ENCODE measurements at regions not wholly inside any gene's neighbourhood (a gene's known extent, or its start where the extent isn't known, plus 50 kb on each side); places are given as distances from the start of the nearest gene placed in this dataset.

DNA sequence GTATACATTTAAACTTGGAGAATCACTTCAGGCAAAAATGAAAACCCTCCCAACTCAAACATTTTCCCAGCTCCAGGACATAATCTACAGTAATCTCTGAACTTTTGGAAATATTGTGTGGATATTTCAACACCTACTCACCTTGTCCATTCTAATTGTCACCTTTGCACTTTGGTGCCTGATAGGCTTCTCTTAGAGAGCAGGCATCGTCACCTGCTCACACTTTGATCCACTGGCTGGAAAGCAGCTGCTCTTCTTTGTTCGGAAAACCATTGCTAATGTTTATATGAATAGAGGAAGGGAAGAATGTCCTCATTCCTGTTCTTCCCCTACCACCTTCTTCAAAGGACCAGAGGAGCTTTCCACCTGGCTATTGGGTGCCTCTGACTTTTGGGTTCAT, 411.2 kb downstream of the FGF9 start:
- in situ Hi-C loops (cut with MboI; ENCODE audit: low sequenced_read_pairs), result no loop called here

DNA sequence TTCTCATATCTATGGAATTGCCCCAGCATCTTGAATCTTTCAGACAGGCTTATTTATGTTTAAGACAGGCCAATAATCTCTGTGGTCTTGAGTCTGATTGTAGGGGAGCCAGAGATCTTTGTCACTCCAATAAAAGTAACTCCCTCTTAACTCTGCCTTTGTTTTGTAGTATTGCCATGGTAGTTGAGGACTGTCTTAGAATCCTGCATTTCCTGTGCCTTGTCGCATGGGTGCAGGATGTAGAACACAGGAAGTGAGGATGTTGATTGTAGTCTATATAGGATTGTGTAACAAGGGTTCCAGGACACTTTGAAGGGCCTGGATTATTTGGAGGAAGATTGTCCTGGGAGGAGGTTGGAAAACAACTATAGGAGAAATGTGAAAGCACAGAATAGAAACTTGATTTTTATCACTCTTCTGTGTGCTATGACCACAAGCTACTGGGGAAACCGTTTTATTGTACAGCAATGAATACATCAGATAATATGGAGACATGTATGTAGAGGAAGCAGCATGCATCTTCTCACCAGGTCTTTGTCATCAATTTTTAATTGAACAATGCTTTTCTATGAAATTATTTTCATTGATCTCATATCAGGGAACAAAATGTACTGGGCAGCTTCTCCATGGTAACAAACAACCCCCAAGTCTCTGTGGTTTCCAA, 411.7 kb downstream of the FGF9 start:
- in situ Hi-C loops (cut with MboI; ENCODE audit: low sequenced_read_pairs), result no loop called here

DNA sequence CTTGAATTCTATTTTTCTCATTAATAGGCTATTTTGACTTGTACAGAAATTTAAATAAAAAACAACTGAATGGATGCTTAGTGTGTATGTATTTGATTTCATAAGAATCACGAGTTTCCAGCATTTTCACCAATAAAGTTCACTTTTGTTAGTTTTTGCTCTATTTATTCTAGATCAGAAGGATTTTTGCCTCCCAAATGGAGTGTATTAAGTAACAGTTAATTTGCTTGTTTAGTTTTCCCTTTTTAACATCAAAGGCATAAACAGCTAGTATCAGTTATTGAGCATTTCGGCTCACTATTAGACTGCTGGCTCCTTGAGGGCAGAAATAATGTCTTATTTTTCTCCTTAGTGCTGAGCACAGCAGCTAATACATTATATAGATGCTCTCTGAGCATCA, 414.1 kb downstream of the FGF9 start:
- in situ Hi-C loops (cut with MboI; ENCODE audit: low sequenced_read_pairs), result no loop called here

DNA sequence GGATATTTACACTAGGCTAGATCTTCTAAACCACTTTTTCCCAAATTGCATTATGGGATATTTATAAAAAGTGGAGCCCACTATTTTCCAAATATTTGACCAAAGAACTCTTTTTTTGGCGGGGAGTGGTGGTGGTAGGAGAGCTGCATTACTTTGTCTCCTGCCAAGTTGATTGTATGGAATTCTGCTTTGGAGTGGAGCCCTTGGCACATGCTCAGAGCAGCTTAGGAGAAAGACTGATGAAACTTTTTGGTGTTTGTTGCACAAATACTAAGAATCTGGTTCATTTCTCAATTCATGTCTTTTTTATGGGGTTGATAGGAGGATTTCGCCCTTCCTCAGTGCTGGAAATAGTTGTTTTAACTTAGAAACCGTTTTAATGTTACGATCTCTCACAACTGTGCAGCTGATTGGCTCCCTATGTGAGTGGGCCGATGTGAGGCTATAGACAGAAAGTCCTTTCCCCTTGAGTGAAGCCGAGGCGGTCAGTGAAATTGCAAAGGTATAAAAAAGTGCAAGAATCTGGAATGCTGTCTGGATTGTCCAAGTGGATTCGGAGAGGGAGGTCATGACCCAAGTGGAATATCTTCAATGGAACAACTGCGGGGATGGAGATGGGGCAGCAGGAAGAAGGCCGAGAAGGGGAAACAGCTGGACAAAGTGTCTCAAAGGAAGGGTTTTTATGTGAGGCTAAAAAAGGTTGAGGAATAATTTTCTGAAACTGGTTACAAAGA, 415.9 kb downstream of the FGF9 start:
- in situ Hi-C loops (cut with MboI; ENCODE audit: low sequenced_read_pairs), result no loop called here

DNA sequence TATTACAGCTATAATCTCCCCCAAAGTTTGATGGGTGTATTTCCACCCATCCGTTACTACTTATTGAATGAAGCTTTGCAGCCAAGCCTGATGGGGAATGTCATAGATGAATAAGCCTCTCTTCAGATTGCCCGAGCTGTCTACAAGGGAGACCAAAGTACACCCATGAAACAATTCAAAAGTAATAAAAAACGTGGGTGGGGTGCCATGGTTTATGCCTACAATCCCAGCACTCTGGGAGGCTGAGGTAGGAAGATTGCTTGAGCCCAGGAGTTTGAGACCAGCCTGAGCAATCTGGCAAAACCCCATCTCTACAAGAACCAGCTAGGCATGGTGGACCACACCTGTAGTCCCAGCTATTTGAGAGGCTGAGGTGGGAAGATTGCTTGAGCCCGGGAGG, 419.2 kb downstream of the FGF9 start:
- in situ Hi-C loops (cut with MboI; ENCODE audit: low sequenced_read_pairs), result no loop called here

DNA sequence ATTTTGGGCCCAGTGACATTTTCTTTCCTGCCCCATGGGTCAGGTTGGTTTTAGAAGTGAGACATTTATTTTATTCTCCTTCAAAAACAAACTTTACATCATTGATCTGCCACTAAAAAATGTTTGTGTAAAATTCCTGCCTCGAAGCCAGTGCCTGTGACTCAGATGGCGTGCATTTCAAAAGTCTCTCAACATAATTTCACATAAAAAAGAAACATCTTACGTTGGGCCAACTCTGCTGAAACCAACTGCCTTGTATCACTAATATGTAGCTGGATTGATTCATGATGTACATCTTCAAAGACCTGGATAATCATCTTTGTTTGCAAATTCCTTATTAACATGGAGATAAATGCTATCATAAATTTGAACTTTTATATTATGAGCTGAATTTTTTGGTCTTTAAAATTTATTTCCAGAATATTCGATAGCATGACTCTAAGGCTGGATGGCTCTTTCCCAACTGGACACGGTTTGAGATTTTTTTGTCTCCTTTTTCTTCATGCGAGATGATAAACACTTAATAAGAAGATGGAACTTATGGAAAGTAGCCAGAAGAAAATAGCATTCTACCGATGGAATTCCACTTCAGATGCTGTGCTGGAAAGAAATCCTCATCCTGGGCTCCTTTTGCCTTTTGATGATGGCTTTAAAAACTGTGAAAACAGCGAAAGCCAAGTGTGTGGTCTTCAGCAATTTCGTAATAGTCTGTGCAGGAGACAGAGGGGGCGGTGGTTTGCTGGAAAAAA, 420.5 kb downstream of the FGF9 start:
- in situ Hi-C loops (cut with MboI; ENCODE audit: low sequenced_read_pairs), result no loop called here

DNA sequence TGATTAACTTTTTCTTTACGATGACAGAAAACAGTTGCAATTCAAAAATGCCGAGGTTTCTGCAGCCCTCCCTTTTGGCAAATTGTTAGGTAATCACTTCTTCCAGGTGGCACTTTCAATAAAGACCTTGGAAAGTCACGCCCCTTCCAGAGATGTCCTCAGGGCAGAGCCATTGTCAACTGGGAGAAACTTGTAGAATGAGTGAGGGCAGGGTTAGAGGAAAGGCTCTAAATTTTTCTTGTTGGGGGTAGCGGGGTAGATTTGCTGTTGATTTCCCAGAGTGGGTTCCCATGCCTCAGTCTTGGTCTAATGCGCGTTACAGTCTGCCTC, 421.1 kb downstream of the FGF9 start:
- in situ Hi-C loops (cut with MboI; ENCODE audit: low sequenced_read_pairs), result no loop called here

DNA sequence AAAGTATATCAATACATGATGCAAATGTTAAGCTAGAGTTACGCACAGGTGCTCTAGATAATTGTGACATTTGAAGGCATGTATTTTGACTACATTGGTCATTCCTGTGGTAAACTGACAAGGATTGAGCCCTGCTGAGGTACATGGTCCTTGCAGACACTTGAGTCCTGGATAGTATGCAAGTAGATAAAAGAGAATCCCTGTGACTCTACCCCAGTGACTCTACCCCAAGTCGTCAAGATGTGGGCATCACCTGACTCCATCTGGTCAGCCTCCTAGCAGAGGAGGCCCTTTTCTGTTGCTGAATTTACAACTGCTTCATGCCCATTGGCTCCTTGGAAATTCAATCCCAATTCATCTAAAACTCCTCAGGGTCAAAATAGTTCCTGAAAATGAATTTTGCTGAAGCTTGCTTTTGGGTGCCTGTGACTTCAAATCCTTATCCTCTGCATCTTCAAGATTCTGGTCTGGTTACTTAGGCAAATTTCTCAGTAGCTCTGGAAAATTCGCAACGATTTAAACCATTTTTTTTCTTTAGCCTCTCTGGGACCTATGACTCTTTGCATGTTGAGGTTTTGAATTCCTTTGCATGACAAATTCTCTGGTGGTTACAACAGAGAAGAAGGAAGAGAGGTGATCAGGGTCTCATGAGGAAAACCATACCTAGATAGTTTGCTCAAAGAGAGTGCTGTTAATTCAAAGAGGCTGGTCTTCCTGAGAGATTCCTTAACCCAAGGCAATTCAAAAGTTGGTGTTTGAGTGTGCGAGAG, 422.1 kb downstream of the FGF9 start:
- in situ Hi-C loops (cut with MboI; ENCODE audit: low sequenced_read_pairs), result no loop called here

DNA sequence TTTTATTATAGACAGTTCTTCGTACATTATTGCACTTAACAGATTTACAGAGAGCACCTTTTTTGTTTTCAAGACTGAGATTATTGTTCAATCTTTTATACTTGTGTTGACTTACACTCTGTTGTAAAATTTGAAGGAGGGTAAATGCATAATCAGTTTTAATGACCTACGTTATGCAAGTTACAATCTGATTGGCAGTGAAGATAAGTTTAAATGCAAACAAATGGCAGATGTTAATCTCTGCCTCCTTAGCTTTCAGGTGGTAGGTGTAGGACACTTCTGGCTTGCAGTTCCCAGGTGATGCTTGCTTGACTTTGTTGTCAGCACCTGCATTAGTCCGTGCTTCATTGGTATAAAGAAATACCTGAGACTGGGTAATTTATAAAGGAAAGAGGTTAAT, 424.9 kb downstream of the FGF9 start:
- in situ Hi-C loops (cut with MboI; ENCODE audit: low sequenced_read_pairs), result no loop called here

DNA sequence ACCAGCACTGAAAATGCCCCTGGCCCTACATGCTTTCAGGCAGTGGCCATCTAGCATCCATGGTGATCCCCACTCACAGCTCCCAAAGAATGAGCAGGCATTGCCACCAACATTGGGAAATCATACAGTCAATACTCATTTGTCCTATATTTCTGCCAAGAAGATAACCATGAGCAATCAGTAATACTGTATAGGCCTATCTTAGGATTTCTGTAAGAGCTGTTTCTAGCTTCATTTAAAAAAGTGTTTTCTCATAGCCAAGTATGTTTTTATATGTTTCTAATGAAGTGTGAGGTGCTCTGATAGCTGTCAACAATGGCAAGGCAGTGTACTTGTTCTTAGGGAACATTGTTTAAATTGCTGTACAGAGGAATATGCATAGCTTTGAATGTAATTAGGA, 428.7 kb downstream of the FGF9 start:
- in situ Hi-C loops (cut with MboI; ENCODE audit: low sequenced_read_pairs), result no loop called here

DNA sequence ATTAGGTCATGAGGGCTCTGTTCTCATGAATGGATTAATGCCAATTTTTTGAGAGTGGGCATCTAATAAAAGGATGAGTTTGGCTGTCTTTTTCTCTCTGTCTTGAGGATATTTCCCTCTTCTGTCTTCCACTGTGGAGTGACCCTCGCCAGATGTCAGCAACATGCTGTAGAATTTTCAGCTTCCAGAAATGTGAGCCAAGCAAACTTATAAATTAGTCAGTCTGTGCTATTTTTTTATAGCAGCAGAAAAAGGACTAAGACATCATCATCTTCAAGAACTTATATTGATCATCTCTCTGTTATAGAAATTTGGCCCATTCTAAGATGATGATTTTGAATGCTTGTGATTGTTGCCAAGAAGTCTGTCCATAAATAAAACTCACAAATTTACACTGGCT, 431.4 kb downstream of the FGF9 start:
- in situ Hi-C loops (cut with MboI; ENCODE audit: low sequenced_read_pairs), result no loop called here

DNA sequence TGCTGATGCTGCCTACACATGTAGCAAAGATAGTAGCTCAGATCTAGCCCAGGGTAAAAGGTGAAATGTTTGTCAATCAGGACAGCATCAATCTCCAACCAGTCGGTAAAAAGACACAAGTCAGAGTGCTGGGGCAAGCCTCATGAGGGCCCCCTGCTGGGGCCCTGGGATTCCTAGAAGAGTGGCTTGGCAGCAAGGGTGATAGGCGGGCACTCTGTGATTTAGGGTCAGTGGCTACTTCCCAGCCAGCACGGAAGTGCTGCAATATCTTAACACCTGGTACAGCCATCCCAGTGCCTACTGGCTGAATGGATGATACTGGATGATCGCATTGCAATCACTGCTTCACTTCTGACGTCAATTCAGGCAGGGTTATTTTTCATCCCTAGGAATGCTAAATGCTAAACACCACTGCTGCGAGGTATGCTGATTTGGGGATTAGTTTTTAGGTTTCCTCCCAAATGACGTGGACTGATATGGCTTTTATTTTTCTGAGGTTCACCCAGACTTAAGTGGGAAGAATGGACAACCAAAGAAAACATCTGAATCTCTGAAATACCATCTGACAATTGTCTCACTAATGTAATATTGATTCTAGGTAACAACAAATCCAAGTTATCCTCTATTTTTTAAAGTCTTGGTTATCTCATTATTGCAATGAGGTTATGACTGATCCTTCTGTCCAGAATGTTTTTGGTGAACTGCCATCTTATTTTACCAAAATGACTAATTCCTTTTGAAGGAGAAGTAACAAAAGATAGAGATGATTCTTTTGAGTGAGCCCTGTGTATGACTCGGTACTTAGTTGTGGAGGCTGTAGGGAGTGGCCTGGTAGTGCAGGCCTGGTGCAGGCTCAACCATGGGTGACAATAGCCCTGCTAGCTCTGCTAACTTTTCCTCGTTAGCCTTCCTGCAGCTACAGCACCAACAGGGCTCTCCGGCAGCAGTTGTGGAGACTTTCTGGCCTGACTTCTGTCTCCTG, 432.5 kb downstream of the FGF9 start:
- in situ Hi-C loops (cut with MboI; ENCODE audit: low sequenced_read_pairs), result no loop called here

DNA sequence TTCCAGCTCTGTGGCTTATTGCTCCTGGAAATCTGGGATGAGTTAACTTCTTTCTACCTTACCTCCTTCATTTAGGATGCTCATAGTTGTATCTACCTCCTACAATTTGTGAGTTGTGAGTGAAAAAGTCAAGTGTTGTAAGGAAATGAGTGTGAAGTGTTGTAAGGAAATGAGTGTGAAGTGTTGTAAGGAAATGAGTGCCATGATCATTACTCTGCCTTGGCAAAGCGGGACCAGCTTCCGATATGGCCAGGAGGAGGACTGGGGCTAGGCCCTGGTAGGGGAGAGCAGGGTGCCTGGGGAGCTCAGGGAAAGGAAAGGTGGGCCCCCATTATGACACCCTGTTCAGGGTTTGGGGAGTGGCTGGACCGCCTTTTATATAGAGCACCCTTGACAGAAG, 435.2 kb downstream of the FGF9 start:
- in situ Hi-C loops (cut with MboI; ENCODE audit: low sequenced_read_pairs), result no loop called here

DNA sequence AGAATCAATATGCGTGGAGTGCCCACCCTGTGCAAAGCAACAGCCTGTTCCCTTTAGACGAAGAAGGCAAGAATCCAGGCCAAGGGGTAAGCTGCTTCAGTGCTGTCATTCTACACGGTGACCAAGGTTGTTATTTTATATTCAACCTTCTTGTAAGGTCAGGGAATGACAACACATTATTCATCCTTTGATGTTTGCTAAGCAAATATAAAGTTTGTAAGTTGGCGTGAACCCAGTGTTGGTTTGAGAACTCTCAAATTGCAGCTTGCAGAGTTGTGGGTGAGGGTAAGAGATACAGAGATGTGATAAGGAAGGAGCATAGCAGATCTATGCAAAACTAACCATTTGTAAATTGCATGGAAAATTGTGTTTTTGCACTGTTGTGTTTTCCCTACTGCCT, 436.7 kb downstream of the FGF9 start:
- in situ Hi-C loops (cut with MboI; ENCODE audit: low sequenced_read_pairs), result no loop called here

DNA sequence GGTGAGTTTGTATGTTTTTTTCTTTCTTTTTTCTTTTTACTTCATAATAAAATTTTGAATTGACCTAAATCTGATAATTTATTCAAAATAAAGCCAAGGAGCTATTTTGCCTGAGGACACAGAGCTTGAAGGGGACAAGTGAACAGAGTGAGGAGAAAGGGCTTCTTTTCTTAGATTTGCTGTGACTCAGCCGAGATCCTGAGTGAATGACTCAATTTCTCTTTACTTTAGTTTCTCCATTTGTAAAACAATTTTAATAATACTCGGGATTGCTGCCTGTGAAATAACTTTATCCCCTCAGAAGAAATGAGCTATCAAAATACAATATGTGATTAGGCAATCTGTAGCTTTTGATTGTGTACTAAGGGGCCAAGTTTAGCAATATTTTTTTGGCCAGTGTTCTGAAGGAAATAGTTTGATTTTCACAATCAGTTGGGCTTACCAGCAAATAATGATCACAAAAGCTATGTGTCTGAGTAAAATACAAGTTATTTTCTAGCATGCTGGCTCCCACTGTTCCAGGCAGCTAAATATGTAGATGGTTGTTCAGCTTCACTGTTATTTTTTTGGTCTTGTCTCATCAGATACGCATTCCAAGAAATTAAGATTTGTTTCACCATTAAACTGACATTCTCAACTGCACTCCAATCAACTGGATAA, 437.5 kb downstream of the FGF9 start:
- in situ Hi-C loops (cut with MboI; ENCODE audit: low sequenced_read_pairs), result no loop called here

DNA sequence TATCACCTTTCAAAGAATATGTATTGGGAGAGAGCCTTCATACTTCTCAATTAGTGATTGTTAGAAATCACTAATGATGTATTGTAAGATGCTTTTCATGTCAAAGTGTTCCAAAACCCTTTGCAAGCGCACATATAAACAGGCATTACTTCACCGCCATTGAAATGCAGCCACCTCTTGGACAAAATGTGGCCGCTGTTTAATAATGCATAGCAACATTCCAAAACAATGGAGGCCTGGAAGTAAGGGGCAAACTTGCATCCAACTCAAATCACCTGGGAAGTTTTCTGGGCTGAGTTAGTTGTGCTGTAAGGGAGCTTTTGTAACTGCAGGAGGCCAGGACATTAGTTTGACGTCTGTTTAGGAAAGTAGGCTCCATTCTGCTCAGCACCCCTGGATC, 438.1 kb downstream of the FGF9 start:
- in situ Hi-C loops (cut with MboI; ENCODE audit: low sequenced_read_pairs), result no loop called here

DNA sequence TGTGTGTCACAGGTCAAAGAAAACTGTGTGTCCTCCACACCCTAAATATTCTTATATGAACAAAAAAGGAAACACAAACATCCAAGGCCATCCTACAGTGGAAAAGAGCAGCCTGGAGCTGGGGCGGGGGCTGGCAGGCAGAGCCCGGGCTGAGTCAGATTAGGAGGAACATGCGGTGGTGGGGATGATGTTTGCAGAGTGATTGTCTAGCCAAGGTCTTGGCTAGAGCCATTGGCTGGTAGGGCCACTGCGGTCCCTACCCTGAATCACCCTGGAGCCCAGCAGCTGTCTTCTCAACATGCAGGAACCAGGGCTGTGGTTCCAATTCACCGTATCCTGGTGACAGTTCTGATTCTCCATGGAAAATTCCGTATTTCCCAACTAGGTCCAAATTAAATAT, 439.5 kb downstream of the FGF9 start:
- in situ Hi-C loops (cut with MboI; ENCODE audit: low sequenced_read_pairs), result no loop called here

DNA sequence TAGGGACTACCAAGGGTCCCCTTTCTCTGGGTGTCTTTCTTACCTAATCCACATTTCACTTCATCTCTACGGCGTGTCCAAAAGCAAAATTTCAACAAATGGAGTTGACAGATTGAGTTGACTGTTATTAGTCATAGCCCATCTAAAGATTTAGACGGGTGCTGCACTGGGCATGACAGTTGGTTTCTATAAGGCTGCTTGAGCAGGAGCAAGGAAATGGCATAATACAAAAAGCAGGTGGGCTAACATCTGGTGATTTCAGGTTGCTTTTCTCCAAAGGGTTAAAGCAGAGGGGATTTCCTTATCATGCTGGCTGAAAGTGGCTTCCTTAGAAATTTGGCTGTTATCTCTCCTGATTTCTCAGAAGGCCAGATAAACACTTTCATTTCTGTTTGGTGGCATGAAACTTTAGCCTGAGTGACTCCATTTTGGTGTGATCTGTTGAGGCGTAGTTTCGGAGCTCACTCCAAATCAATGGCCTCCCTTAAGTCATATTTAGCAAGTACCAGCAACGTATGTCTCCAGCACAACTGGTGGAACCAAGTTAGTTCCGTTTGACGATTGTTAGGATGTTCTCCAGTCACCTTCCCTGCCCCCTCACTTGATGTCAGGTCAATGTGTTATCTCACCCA, 440.4 kb downstream of the FGF9 start:
- in situ Hi-C loops (cut with MboI; ENCODE audit: low sequenced_read_pairs), result no loop called here

DNA sequence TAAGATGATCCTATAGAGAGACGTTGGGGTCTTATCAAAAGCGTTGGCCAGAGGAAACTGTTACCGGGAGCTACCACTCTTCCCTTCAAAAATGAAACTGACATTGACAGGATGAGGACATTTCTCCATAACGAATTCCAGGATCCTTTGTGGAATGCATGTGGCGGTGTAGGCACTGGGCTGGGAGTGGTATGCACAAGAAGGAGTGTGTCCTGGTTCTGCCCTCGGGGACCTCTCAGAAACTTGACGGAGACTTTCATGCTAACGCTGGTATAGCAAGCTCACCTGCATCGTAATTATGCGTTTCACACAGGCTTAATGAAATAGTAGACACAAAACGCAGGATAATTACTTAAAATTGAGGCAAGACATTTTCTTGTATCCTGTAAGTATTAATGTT, 441.1 kb downstream of the FGF9 start:
- in situ Hi-C loops (cut with MboI; ENCODE audit: low sequenced_read_pairs), result no loop called here

Data from HL-60/S4 (cell line).